IPS DF 4.7 (cell line): ENCODE measurements at regions not wholly inside any gene's neighbourhood (a gene's known extent, or its start where the extent isn't known, plus 50 kb on each side); places are given as distances from the start of the nearest gene placed in this dataset.

Experiments
- DNase-seq: peaks from one replicate; pipeline ENCODE4 v3.0.0-alpha.2; 2013; ENCODE audit warnings: low spot score; ENCODE audit errors: extremely low read depth

- DNase-seq: no peak
Observed at GRCh38 chr18:10207682-10208345, 246.6 kb upstream of the APCDD1 start.

GRCh38 chr18:10209302-10209701 lies 245.1 kb upstream of the APCDD1 start:
- no peak for DNase-seq

- no peak for DNase-seq
Observed at GRCh38 chr18:10210057-10210633, 244.3 kb upstream of the APCDD1 start.

- DNase-seq: no peak
Observed at GRCh38 chr18:10213526-10213925, 240.9 kb upstream of the APCDD1 start.

DNA sequence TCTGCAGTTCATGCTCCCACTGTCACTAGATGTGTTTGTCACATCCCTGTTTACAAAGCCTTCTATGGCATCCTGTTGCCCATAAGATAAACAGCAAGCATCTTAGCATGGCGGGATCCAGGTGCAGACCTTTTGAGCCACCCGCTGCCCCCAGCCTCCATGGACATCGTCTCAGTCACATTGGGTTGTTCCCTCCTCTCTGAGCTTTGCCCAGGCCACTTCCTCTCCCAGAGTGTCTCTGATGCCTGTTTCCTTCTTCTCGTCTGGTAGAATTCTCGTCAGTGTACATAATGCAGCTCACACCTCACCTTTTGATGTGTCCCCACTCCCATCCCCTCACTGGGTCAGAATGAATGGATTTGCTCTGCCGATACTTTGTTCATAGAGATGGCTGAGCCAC lies 239.0 kb upstream of the APCDD1 start:
- DNase-seq: no peak

DNA sequence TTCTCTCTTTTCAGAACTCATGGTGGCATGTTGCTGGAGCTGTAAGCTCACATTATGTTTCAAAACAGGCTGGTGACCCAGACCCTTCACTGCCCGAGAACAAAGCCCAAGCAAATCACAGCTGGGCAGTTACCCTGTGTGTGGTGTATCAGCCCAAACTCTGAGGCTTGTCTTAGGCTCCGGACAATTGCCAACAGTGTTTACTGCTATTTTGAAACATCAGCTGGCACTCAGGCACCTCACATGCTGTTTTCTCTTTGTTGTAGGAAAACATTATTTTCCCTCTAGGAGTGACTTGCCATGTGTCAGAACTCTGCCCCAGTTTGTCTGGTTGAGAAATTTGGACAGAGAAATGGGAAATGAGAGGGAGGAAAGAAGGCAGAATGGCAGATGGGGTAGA lies 237.6 kb upstream of the APCDD1 start:
- DNase-seq: no peak

DNA sequence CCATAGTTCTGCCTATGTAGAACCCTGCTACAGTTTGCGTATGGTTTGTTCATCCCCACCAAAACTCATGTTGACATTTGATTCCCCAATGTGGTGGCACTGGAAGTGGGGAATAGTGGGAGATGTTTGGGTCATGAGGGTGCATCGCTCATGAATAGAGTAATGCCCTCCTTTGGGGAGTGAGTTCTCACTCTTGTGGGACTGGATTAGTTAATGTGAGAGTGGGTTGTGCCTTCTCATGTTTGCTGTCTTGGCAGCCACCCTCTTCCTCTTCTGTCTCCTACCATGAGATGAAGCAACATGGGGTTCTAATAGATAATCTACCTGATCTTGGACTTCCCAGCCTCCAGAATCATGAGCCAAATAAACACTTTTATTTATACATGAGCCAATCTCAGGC lies 237.2 kb upstream of the APCDD1 start:
- no peak for DNase-seq

DNA sequence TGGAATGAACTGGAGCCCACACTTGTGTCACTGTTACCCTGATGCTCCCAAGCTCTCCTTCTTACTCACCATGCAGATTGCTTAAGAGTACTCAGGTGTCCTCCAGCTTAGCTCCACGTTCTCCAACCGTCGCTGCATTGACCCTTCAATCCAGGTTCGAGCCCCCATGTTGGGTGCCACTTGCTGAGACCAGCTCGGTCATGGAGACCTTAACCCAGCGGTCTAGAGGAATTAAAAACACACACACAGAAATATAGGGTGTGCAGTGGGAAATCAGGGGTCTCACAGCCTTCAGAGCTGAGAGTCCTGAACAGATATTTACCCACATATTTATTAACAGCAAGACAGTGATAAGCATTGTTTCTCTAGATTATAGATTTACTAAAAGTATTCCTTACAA lies 229.1 kb upstream of the APCDD1 start:
- DNase-seq: no peak

DNA sequence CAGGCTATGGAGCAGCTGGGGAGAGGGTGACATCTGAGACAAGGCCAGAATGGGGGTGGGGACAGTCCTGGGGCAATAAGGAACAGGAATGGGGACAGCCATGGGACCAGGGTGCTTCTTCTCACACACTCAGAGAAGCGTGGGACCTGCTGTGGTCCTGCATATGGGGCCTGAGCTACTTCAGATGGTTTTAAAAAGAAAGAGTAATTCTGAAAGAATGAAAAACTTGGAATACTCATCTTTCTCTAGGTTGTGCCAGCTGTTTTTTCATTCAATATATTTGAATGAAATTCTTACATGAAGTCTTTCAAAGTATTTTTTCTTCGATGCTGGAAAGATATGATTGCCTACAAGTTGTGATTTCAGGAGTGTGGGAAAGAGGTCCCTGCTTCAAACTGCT lies 227.5 kb upstream of the APCDD1 start:
- DNase-seq: no peak

DNA sequence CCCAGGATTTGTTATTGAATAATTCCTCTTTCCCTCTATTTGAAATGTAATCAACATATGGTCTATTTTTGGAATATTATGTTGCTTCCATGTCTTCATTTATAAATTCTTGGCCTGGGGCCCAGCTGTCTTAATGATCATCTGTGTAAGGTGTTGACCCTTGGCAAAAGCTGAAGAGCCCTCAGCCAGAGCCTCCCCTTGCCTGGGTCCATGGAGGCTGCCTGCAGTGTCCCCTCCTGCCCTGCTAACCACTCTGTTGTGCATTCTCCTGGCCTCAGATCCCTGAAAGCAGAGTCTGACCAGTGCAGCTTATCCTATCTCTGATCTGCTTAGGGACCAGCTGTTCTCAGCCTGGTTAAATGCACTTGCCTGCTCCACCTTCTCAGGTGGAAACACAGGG lies 226.1 kb upstream of the APCDD1 start:
- no peak for DNase-seq

DNA sequence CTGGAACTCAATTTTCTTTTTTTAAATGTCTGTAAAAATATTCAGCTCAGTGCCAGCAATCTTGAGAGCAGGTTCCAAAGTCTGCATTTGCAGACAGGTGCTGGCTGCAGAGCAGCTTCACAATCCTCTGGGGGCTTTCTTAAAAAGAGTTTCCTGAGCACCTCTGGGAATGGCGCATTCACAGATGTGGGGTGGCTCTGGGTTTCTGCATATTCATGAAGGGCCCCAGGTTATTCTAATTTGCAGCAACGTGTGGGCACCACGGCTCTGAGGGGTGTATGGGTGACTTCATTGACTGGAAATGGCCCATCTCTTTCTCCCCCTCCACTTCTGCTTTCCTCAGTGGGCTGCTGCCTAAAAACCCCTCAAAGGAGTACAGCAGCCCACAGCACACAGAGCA lies 225.0 kb upstream of the APCDD1 start:
- DNase-seq: no peak

- no peak for DNase-seq
Observed at GRCh38 chr18:10230072-10230471, 224.4 kb upstream of the APCDD1 start.

DNA sequence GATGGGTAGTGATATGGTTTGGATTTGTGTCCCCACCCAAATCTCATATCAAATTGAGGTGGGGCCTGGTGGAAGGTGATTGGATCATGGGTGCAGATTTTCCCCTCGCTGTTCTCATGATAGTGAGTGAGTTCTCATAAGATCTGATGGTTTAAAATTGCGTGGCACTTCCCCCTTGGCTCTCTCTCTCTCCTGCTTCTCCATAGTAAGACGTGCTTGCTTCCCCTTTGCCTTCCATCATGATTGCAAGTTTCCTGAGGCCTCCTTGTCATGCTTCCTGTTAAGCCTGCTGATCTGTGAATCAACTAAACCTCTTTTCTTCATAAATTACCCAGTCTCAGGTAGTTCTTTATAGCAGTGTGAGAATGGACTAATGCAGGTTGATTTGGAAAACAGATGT lies 223.2 kb upstream of the APCDD1 start:
- DNase-seq: no peak

DNA sequence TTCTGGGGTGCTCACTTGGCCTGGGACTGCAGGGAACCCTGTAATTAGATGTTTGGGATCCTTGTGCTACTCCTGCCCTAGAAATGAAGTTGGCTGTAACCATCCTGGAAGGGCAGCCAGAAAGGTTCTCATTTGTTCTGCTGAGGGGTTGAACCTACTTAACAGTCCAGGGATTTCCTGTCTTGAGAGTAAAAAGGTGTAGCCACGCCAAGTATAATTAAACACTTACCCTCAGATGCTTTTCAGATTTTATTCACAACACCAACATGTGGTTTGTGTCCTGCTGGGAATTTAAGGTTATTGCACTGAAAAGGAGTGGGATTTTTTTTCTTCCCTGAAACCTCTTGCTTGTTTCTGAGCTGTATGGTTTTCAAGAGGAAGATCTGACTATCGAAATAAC lies 222.4 kb upstream of the APCDD1 start:
- DNase-seq: no peak

- no peak for DNase-seq
Observed at GRCh38 chr18:10233082-10233875, 221.2 kb upstream of the APCDD1 start.

- DNase-seq: no peak
Observed at GRCh38 chr18:10234281-10234680, 220.2 kb upstream of the APCDD1 start.

GRCh38 chr18:10234912-10235660 lies 219.3 kb upstream of the APCDD1 start:
- DNase-seq: no peak

- no peak for DNase-seq
Observed at GRCh38 chr18:10235661-10235952, 218.8 kb upstream of the APCDD1 start.

DNA sequence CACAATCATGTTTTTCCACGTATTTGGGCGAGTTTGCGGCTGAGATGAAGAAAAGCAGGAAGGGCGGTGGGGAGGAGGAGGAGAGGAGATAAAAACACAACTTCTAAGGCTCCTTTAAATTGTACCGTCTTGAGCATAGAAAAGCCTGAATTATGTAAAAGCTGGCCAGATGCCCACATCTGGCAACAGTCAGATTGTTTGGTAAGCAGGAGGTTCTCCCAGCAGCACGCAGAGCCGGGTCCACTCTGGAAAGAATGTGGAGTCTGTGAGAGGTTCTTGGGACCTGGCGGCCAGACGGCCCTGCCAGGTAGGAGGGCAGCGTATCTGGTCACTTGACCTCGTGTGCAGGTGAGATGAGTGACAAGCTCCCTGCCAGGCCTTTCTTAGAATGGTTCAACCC lies 215.3 kb upstream of the APCDD1 start:
- DNase-seq: no peak

DNA sequence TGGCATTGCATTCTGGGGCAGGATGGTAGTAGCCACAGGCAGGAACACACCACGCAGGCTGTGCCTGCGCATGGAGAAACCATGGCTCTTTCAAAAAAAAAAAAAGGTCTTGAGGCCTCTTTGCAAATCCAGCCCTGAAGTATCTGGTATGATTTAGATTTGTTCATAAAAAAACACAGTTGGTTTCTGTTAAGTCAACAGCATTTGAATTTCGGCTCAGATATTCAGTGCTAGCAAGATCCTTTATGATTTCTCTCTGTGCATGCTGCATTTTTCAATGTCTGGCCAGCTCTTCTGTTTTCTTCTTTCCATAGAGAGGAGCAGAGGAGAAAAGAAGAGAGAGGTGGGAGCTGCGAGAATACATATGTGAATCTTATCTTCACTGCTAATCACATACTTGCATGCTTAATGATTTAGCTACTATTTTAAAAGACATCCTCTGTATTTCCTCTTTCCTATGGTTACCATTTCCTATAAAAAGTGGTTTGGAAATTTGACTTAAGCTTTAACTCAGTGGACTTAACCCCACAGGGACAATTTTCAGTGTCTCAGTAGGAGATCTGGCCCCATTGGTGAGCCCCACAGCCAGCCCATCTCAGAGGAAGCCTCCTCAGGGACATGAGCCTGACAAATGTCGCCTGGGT lies 214.3 kb upstream of the APCDD1 start:
- DNase-seq: no peak

GRCh38 chr18:10240973-10241372 lies 213.5 kb upstream of the APCDD1 start:
- DNase-seq: no peak

GRCh38 chr18:10241579-10241978 lies 212.9 kb upstream of the APCDD1 start:
- no peak for DNase-seq
